ENCODE measurements at regions not wholly inside any gene's neighbourhood (a gene's known extent, or its start where the extent isn't known, plus 50 kb on each side); places are given as distances from the start of the nearest gene placed in this dataset.
"Not testable (repeated sequence)": the region's sequence is repeated elsewhere in the genome, so short reads cannot be mapped to it uniquely, and the experiment has no call there.

DNA sequence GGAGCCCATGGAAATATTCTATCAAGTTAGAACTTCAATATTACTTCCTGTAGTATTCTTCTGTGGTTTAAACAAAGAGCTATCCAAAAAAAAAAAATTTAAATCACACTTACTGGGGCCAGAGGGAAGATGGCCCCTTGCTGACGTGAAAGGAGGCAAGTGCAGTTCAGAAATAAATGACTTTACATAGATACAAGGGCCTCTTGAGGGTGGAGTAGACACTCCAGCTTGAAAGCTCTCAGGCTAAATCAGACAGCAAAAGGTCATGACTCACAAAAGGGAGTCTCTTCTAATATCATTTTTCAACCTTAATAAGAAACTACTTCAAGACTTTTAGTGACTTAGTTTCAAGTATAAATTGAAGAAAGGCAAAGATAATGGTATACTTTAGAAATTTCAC is 1160.3 kb downstream of the FAM181B start:
- no peak for DNase-seq (ENCODE audit: low spot score)
- intact Hi-C loops (cut with DNase I): loop anchor here in 1 of 2 donors (5.0 kb wide), 1 partner anchor 654 kb away; no protein-coding TSS in a partner anchor

DNA sequence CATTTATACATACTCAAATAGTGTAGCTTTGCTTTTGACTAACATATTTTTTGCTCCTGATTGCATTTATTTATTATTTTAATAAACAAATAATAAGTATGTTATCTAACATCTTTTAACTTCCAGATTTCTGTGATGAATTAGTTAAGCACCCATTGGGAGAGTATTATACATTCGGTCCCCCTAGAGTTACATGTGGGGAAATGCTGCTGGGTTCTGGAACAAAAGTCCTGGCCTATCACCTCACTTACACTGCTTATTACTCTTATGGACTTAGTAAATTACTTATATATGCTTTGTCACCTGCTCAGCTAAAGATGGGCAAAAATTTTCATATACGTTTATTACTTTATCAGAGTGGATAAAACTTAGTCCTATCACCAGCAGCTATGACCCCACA is 1163.0 kb downstream of the FAM181B start:
- intact Hi-C loops (cut with DNase I): loop anchor here in 1 of 2 donors (5.0 kb wide), 1 partner anchor 657 kb away; no protein-coding TSS in a partner anchor

DNA sequence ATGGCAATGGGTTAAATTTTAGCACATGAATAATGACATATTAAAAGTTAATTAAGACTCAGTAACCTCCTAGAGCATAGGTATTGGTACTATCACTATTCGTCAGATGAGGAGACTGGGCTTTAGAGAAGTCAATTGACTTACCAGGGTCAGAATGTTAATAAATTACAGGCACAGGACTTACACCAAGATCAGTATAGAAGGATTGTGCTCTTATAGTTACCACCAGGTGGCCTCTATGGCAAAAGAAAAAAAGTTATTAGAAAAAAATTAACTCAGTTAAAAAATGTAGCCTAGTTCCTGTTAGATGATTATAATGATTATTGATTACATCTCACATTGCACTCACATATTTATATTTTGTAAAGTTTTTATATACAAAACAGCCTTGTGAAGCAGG is 1163.7 kb downstream of the FAM181B start:
- intact Hi-C loops (cut with DNase I): loop anchor here in 1 of 2 donors (5.0 kb wide), 1 partner anchor 657 kb away; no protein-coding TSS in a partner anchor

More for the DNA sequence above, 1163.0 kb downstream of the FAM181B start:
- DNase-seq (ENCODE audit: low spot score): no peak

GRCh38 chr11:81568918-81569317 is 1164.7 kb downstream of the FAM181B start:
- no peak for DNase-seq (ENCODE audit: low spot score)
- intact Hi-C loops (cut with DNase I): no loop called here

More for the DNA sequence above, 1163.7 kb downstream of the FAM181B start:
- DNase-seq (ENCODE audit: low spot score): no peak

DNA sequence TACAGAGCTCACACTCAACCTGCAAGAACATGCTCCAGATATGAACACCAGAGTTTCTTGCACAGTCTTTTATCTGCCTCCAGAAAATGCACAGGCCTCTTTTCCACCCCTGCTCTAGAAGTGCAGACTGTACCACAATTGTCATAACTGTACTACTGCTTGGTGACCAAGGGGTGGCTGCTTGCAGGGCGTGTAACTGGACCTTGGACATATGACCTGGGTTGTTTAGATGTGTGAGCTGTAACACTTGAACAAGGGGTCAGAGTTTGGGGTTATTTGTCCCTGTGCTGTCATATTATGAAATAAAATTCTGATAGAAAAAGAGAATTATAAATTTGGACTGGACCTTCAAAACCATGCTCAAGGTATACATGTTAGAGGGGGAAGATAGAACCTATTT is 1185.5 kb downstream of the FAM181B start:
- no peak for DNase-seq (ENCODE audit: low spot score)
- intact Hi-C loops (cut with DNase I): no loop called here

DNA sequence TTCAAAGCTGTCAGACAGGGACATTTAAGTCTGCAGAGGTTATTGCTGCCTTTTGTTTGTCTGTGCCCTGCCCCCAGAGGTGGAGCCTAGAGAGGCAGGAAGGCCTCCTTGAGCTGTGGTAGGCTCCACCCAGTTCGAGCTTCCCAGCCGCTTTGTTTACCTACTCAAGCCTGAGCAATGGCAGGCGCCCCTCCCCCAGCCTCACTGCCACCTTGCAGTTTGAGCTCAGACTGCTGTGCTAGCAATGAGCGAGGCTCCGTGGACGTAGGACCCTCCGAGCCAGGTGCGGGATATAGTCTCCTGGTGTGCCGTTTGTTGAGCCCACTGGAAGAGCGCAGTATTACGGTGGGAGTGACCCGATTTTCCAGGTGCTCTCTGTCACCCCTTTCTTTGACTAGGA is 1193.9 kb downstream of the FAM181B start:
- peak; percentile 62 for DNase-seq (ENCODE audit: low spot score)
- intact Hi-C loops (cut with DNase I): not testable (repeated sequence)

GRCh38 chr11:81515566-81515965 is 1218.1 kb downstream of the FAM181B start:
- DNase-seq (ENCODE audit: low spot score): no peak
- intact Hi-C loops (cut with DNase I): no loop called here

- DNase-seq (ENCODE audit: low spot score): no peak
- intact Hi-C loops (cut with DNase I): no loop called here
These were observed 1236.4 kb downstream of the FAM181B start for GRCh38 chr11:81497202-81497804.

- intact Hi-C loops (cut with DNase I): no loop called here
- no peak for DNase-seq (ENCODE audit: low spot score)
These were observed 1237.1 kb downstream of the FAM181B start for GRCh38 chr11:81496601-81497000.

DNA sequence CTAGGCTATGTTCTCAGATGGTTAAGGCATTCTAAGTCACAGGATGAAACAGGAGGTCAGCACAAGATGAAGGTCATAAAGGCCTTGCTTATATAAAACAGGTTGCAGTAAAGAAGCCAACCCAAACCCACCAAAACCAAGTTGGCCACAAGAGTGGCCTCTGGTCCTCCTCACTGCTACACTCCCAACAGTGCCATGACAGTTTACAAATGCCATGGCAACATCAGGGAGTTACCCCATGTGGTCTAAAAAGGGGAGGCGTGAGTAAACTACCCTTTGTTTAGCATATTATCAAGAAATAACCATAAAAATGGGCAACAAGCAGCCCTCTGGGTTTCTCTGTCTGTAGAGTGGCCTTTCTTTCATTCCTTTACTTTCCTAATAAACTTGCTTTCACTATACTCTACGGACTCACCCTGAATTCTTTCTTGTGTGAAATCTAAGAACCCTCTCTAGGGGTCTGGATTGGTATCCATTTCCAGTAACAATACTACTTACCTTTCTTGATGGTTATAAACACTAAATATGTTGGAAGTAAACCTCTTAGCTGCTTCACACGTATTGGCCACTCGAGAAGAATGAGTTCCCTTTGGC is 1237.9 kb downstream of the FAM181B start:
- intact Hi-C loops (cut with DNase I): no loop called here
- no peak for DNase-seq (ENCODE audit: low spot score)

DNA sequence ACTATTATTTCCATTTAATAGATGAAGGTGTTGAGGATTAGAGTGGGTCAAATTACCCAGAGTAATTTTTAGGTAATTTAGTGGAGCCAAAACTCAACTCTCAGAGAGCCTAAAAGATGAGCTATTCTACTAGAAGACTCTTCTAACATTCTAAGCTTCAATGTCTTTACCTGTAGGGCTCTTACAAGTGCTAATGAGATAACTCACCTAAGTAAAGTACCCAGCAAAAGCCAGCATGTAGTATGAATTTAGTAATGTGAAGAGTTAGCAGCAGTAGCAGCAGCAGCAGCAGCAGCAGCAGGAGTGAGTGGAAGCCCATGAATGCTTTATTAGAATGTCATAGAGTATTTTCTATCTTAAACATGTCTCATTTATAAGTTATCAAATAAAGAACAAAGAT is 1239.2 kb downstream of the FAM181B start:
- intact Hi-C loops (cut with DNase I): no loop called here

DNA sequence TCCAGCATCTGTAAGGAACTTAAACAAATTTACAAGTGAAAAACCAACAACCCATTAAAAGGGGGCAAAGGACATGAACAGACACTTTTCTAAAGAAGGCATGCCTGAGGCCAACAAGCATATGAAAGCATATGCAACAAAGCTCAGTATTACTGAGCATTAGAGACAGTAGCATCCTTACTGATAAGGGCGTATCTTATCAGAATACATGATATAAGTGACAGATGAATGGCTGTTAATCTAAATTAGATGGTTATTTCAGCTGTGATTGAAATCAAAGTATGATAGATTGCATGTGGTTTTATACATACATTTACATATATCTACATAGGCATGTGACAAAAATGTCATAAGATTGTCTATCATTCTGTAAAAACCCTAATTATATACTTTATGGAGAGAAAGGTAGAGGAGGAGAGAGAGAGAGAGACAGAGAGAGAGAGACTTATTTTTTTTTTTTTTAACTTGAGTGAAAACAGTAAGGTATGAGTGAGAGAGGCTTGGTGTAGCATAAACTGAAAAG is 1240.7 kb downstream of the FAM181B start:
- no peak for DNase-seq (ENCODE audit: low spot score)
- intact Hi-C loops (cut with DNase I): no loop called here

More for the DNA sequence above, 1239.2 kb downstream of the FAM181B start:
- DNase-seq (ENCODE audit: low spot score): no peak

- no peak for DNase-seq (ENCODE audit: low spot score)
- intact Hi-C loops (cut with DNase I): no loop called here
These were observed 1246.6 kb downstream of the FAM181B start for GRCh38 chr11:81487109-81487508.

GRCh38 chr11:81484196-81484595 is 1249.5 kb downstream of the FAM181B start:
- intact Hi-C loops (cut with DNase I): no loop called here
- DNase-seq (ENCODE audit: low spot score): no peak

DNA sequence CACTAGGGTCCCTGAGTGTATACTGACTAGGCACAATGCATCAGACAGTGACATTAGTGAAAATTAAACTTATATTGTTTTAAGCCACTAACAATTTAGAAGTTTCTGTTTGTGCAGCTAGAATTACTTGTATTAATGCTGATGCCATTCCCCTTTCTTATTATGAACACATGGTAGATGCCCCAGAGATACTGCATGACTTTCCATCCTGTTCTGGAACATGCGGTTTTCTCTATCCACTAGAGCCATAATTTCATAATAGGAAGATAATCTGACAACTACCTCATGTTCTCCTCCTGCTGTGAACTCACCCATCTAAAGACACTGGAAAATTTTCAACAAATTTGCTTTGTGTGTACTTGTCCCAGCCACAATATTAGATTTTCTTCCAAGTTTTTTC is 1256.4 kb downstream of the FAM181B start:
- intact Hi-C loops (cut with DNase I): no loop called here

DNA sequence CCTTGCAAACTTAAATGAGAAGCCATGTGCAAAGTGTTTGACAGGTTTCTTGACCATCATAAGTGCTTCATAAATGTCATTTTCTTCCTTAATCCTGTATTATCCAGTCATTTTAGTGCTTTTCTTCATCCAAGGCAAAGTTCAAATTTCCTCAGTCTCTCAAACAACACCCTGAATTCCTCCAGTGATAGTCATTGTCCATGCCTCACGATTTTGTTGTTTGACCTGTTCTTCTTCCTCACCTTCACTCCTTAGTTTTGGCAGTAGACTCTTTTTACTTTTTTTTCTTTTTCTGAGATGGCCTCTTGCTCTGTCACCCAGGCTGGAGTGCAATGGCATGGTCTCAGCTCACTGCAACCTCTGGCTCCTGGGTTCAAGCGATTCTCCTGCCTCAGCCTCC is 1257.3 kb downstream of the FAM181B start:
- intact Hi-C loops (cut with DNase I): no loop called here

More for the DNA sequence above, 1256.4 kb downstream of the FAM181B start:
- no peak for DNase-seq (ENCODE audit: low spot score)

GRCh38 chr11:81472646-81473045 is 1261.0 kb downstream of the FAM181B start:
- intact Hi-C loops (cut with DNase I): no loop called here
- no peak for DNase-seq (ENCODE audit: low spot score)

More for the DNA sequence above, 1257.3 kb downstream of the FAM181B start:
- no peak for DNase-seq (ENCODE audit: low spot score)

DNA sequence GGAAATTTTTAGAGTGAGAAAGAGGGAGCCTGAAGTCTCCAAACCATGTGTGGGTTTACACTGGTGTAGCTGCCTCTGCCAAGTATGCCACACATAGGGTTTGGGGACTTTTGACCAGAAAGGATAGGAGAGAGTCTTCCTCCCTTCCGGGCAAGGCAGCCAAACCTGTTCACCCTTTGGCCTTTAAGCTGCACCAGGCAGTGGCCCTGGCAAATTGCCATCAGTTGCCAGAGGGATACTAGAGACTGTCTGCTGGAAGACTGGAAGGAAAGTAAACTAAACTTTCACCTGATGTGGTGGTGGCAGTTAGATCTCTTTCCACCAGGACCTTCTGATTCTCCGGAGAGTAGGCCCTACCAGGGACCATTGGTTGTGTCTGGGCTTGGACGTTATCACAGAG is 1263.2 kb downstream of the FAM181B start:
- no peak for DNase-seq (ENCODE audit: low spot score)
- intact Hi-C loops (cut with DNase I): no loop called here

DNA sequence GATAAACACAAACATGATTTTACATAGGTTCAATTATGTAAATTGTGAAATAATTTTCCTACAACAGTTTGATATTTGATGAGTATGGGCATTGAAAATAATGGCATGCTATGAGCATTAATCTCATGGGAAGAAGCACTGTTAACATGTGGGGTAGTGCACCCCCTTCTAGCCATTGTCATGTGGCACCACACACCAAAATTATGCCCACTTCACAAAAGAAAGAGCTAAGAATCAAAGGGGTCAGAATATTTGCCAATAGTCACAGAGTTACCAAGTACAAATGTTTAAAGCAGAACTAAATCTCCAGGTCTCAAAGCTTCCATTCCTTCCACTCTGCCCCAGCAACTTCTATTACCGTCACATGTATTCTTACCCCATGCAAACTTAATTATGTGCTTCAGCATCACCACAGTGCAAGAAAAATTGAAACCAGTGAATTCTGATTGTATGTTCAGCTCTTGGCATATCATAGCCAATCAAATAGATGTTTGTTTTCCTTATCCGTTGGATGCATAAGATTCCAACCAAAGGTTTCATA is 1273.8 kb downstream of the FAM181B start:
- no peak for DNase-seq (ENCODE audit: low spot score)
- intact Hi-C loops (cut with DNase I): no loop called here

GRCh38 chr11:81449588-81450156 is 1284.0 kb downstream of the FAM181B start:
- intact Hi-C loops (cut with DNase I): no loop called here
- no peak for DNase-seq (ENCODE audit: low spot score)
